Smooth muscle cell (in vitro differentiated cells): ENCODE measurements at regions not wholly inside any gene's neighbourhood (a gene's known extent, or its start where the extent isn't known, plus 50 kb on each side); places are given as distances from the start of the nearest gene placed in this dataset.

Experiments
- DNase-seq: peaks from one replicate; lab custom pipeline; 2025; ENCODE audit not compliant: unreplicated experiment; lab: John Stamatoyannopoulos, UW
- H2AFZ ChIP-seq: fragments of 200-600 bp; sonication (generic); 2 replicates; pipeline ENCODE4 v1.6.0; 2016; ENCODE audit warnings: antibody characterized with exemption, low read depth, mild to moderate bottlenecking
- H3F3A ChIP-seq: fragments of 200-600 bp; sonication (generic); 2 replicates; pipeline ENCODE4 v1.6.0; 2017; ENCODE audit warnings: antibody characterized with exemption, low read depth
- H3K27ac ChIP-seq: fragments of 200-600 bp; sonication (generic); 2 replicates; pipeline ENCODE4 v1.5.1; 2016; ENCODE audit warnings: low read depth, mild to moderate bottlenecking
- H3K27me3 ChIP-seq: fragments of 200-600 bp; sonication (generic); 2 replicates; pipeline ENCODE4 v1.6.1; 2016; ENCODE audit warnings: low read depth, mild to moderate bottlenecking
- H3K36me3 ChIP-seq: fragments of 200-600 bp; sonication (generic); 2 replicates; pipeline ENCODE4 v1.5.1; 2016; ENCODE audit warnings: low read depth
- H3K4me1 ChIP-seq: fragments of 200-600 bp; sonication (generic); 2 replicates; pipeline ENCODE4 v1.5.1; 2016; ENCODE audit warnings: low read depth
- H3K4me2 ChIP-seq: fragments of 200-600 bp; sonication (generic); 2 replicates; pipeline ENCODE4 v1.6.0; 2016; ENCODE audit warnings: mild to moderate bottlenecking
- H3K4me3 ChIP-seq: fragments of 200-600 bp; sonication (generic); 2 replicates; pipeline ENCODE4 v1.5.1; 2016; ENCODE audit warnings: mild to moderate bottlenecking
- H3K79me2 ChIP-seq: fragments of 200-600 bp; sonication (generic); 2 replicates; pipeline ENCODE4 v1.6.0; 2016; ENCODE audit warnings: low read depth, mild to moderate bottlenecking
- H3K9ac ChIP-seq: fragments of 200-600 bp; sonication (generic); 2 replicates; pipeline ENCODE4 v1.6.0; 2016; ENCODE audit warnings: low read depth
- H3K9me3 ChIP-seq: fragments of 200-600 bp; sonication (generic); replicated peaks from 2 replicates; pipeline ENCODE4 v1.5.1; 2016; ENCODE audit warnings: low read depth
- H4K20me1 ChIP-seq: fragments of 200-600 bp; sonication (generic); 2 replicates; pipeline ENCODE4 v1.6.0; 2016; ENCODE audit warnings: low read depth
- CTCF ChIP-seq: fragments of 200-600 bp; sonication (generic); IDR thresholded peaks from 2 replicates; pipeline ENCODE4 v1.5.1; 2017; ENCODE audit warnings: borderline replicate concordance, mild to moderate bottlenecking, antibody characterized with exemption; ENCODE audit not compliant: insufficient read depth, poor library complexity, severe bottlenecking
- WGBS: methylation state at CpG from one replicate; pipeline ENCODE4 v1.1.7; 2016; ENCODE audit warnings: low lambda C conversion rate; 5-methylcytosine and 5-hydroxymethylcytosine counted together

- H3K9ac ChIP-seq = no peak overlapping the region
- H4K20me1 ChIP-seq = no peaks in the 10 kb centered on the region
- no peaks in the 10 kb centered on the region for H3F3A ChIP-seq
- no peak overlapping the region for H2AFZ ChIP-seq
- no peak for DNase-seq
- no peaks in the 10 kb centered on the region for H3K79me2 ChIP-seq
- H3K9me3 ChIP-seq = no peaks in the 10 kb centered on the region
- H3K36me3 ChIP-seq = no peaks in the 10 kb centered on the region
- no peak overlapping the region for H3K4me3 ChIP-seq
- 88% methylated on average over 7 of the region's 7 CpGs for WGBS
- H3K27ac ChIP-seq = no peak overlapping the region
- H3K27me3 ChIP-seq = no peaks in the 10 kb centered on the region
- H3K4me1 ChIP-seq = no peaks in the 10 kb centered on the region
- no peak overlapping the region for H3K4me2 ChIP-seq
- no peak for TF ChIP-seq CTCF
These were observed 60.7 kb upstream of the NXT1 start for GRCh38 chr20:23289724-23290395.

- H3K4me1 ChIP-seq = no peaks in the 10 kb centered on the region
- H3K4me2 ChIP-seq = no peak overlapping the region
- no peak for TF ChIP-seq CTCF
- DNase-seq = no peak
- H3K36me3 ChIP-seq = no peaks in the 10 kb centered on the region
- 94% methylated on average over 7 of the region's 7 CpGs for WGBS
- H3K79me2 ChIP-seq = no peaks in the 10 kb centered on the region
- no peak overlapping the region for H3K4me3 ChIP-seq
- no peaks in the 10 kb centered on the region for H3K27me3 ChIP-seq
- no peaks in the 10 kb centered on the region for H4K20me1 ChIP-seq
- H3K9me3 ChIP-seq = no peaks in the 10 kb centered on the region
- no peak overlapping the region for H2AFZ ChIP-seq
- H3F3A ChIP-seq = no peaks in the 10 kb centered on the region
- H3K9ac ChIP-seq = no peak overlapping the region
- H3K27ac ChIP-seq = no peak overlapping the region
These were observed 61.3 kb upstream of the NXT1 start for GRCh38 chr20:23289249-23289648.

GRCh38 chr20:23287354-23288190 lies 63.0 kb upstream of the NXT1 start:
- Histone ChIP-seq H3K27ac (no peak overlapping the region), H3K36me3 (no peaks in the 10 kb centered on the region), H3K9me3 (no peaks in the 10 kb centered on the region), H4K20me1 (no peaks in the 10 kb centered on the region), H3K27me3 (no peaks in the 10 kb centered on the region), H3K4me2 (no peak overlapping the region), H3K4me3 (no peak overlapping the region), H3K9ac (no peak overlapping the region), H3K4me1 (no peaks in the 10 kb centered on the region), H3F3A (no peaks in the 10 kb centered on the region), H3K79me2 (no peaks in the 10 kb centered on the region), H2AFZ (no peak overlapping the region)
- DNase-seq = no peak
- WGBS = 90% methylated on average over 13 of the region's 13 CpGs
- TF ChIP-seq CTCF = no peak
